ENCODE measurements at regions not wholly inside any gene's neighbourhood (a gene's known extent, or its start where the extent isn't known, plus 50 kb on each side); places are given as distances from the start of the nearest gene placed in this dataset.
"Not testable (repeated sequence)": the region's sequence is repeated elsewhere in the genome, so short reads cannot be mapped to it uniquely, and the experiment has no call there.

DNA sequence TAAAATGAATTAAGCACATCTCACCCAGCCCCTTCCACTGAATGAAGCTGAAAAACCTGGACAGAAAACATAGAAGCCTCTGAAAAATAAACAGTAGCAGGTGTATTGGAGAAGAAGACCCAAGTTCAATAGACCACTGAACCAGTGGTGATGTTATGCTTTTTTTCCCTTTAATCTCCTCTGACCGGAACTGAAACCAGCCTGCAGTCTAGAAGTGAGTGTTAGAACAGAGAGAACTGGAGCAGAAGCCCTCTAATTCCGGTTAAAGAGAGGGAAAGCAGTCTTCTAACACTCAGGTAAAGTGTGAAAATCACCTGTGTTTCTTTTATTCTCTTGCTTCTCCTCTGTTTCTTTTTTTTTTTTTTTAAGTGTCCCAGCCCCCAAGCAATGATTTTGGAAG lies 83.5 kb upstream of the CCL21 start:
- no peak for DNase-seq (ENCODE audit: low read depth)

- no peak for DNase-seq (ENCODE audit: low read depth)
Observed at GRCh38 chr9:34783951-34784487, 74.1 kb upstream of the CCL21 start.

GRCh38 chr9:34782372-34782771 lies 72.4 kb upstream of the CCL21 start:
- DNase-seq (ENCODE audit: low read depth) = no peak

GRCh38 chr9:34777666-34778065 lies 67.7 kb upstream of the CCL21 start:
- DNase-seq (ENCODE audit: low read depth) = no peak

DNA sequence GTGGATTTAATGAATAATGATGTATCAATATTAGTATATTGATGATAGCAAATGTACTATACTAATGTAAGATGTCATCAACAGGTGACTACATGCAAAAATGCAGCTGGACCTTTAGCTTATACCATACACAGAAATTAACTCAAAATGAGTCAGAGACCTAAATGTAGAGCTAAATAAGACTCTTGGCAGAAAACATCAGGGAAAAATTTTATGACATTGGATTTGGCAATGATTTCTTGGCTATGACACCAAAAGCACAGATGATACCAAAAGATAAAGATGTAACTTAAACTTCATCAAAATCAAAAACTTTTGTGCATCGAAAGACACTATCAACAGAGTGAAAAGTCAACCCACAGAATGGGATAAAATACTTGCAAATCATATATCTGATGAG lies 64.0 kb upstream of the CCL21 start:
- no peak for DNase-seq (ENCODE audit: low read depth)

- no peak for DNase-seq (ENCODE audit: low read depth)
Observed at GRCh38 chr9:34773306-34773910, 63.5 kb upstream of the CCL21 start.

DNA sequence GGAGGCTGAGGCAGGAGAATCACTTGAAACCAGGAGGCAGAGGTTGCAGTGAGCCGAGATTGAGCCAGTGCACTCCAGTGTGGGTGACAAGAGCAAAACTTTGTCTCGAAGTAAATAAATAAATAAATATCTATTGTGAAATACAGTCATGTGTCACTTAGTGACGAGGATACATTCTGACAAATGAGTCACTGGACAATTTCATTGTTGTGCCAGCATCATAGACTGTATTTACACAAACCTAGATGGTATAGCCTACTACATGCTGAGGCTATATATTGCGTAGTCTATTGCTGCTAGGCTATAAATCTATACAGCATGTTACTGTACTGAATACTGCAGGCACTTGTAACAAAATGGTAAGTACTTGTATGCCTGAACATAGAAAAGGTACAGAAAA lies 61.1 kb upstream of the CCL21 start:
- DNase-seq (ENCODE audit: low read depth) = no peak

DNA sequence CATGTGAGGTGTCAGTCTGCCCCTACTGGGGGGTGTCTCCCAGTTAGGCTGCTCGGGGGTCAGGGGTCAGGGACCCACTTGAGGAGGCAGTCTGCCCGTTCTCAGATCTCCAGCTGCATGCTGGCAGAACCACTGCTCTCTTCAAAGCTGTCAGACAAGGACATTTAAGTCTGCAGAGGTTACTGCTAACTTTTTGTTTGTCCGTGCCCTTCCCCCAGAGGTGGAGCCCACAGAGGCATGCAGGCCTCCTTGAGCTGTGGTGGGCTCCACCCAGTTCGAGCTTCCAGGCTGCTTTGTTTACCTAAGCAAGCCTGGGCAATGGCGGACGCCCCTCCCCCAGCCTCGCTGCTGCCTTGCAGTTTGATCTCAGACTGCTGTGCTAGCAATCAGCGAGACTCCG lies 57.2 kb upstream of the CCL21 start:
- DNase-seq (ENCODE audit: low read depth) = not testable (repeated sequence)

DNA sequence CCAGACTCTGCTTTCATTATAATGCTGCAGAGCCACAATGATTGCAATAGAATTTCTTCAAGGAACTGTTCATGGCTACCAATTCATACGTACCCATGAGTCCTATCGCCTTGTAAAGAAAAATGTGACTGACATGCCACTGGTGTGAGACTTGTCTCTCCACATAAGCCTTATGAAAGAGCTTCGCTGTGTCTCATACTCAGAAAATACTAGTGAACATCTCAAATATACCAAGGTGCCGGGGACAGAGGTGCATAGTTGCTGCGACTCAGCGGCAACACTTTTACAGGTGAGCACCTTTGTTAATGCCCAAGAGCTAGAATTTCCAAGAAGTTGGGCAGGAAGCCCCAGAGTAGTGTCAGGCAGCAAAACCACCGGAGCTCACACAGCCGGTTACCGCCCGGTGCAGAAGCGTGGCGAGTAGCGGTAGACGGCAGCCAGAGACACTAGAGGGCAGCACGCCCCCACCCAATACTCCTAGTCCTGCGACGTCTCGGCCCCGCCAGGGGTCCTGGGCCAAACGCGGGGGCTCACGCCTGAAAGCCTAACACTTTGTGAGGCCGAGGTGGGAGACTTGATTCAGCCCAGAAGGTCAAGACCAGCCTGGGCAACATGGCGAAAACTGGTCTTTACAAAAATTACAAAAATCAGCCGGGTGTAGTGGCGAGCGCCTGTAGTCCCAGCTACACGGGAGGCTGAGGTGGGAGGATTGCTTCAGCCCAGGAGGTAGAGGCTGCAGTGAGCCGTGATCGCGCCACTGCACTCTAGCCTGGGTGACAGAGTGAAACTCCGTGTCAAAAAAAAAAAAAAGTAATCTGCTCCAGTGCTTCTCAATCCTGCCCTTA lies 50.5 kb upstream of the CCL21 start:
- DNase-seq (ENCODE audit: low read depth) = not testable (repeated sequence)

Data from GM04504 (cell line).